Left renal pelvis (tissue), 4 donors: ENCODE measurements at regions not wholly inside any gene's neighbourhood (a gene's known extent, or its start where the extent isn't known, plus 50 kb on each side); places are given as distances from the start of the nearest gene placed in this dataset.
"Not testable (repeated sequence)": the region's sequence is repeated elsewhere in the genome, so short reads cannot be mapped to it uniquely, and the experiment has no call there.

ENCODE experiments used
- DNase-seq, 4 donors: peaks; one replicate each; pipeline ENCODE4 v3.0.0-alpha.2; 2013; ENCODE audit warnings: low read depth in 4 of 4, low spot score in 3 of 4

DNA sequence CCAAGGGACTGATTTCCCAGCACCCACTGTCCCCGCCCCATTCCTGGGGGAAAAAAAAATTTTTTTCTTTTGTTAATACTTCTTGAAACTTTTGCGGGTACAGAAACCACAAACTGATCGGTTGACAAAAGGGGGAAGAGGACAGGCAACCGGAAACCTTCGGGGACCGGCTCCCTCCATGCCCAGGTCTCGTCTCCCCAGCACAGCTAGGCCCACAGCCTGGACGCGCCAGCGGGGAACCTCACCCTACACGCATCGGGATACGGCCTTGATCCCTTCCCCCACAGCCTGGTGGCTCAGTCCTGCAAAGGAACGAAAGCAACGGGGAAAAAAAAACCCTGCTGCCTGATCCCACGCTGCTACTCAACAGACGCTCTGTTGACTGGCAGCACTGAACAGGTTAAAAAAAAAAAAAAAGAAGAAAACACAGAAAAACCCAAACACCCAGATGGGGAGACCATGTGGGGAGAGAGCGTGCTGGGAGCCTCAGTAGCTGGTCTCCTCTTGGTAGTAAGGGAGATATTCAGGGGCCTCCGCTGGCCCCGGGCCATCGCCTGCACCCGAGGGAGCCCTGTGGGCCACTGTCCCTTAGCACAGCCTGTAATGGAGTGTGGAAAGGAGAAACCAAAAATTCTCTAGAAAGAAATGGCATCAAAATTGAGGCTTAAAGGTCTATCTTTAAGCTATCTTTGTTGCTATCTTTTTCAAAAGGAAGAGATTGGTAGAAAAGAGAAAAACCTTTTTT, 185.7 kb downstream of the POTEC start:
- DNase-seq = not testable (repeated sequence)

DNA sequence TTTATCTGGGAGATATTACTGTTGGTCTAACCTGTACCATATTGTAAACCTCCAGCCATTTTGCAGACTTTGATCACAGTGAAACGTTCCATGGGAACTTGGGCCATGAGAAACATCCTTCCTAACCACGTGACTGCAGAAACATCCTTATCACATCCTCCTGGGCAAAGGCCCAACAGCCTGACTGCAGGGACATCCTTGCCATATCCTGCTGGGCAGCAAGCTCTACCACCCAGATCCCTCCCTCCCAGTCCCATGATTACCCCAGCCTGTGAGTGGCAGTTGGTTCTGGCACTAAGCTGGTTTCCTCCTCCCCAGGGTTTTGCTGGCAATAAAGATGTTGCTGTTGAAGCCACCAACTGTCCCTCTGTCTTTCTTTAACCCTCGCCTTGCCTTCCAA, 201.2 kb downstream of the POTEC start:
- not testable (repeated sequence) for DNase-seq

DNA sequence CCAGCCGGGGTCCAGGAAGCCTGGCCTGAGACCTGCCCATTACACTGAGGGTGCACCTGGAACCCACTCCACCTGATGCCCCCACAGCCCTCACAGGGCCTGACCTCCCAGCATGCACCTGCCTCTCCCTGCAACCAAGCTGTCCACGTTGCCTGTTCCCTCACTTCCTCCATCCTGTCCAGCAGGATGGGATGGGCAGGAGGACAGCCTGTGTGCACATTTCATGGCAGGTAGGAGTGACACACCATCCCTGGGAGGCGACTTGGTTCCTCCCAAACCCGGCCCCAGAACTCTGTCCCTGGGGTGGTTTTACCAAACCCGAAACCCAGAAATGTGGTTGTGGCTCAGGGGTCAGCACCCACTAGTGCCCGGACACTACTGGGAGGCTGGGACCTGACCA, 203.8 kb upstream of the ZNF519 start:
- not testable (repeated sequence) for DNase-seq

DNA sequence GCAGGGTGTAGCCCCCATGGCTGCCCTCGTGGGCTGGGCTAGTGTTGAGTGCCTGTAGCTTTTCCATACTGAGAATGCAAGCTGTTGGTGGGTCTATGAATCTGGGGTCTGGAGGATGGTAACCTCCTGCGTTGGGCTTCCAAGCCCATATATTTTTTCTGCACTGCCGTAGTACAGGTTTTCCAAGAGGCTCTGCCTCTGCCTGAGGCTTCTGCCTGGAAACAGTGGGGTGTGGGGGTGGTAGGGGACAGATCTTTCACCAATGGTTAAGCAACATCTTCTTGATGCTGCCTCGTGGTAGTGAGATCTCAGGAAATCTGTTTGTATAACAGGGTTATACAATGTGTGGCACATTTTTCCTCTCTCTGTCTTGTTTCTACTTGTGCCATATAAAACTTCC, 189.0 kb upstream of the ZNF519 start:
- DNase-seq = not testable (repeated sequence)

DNA sequence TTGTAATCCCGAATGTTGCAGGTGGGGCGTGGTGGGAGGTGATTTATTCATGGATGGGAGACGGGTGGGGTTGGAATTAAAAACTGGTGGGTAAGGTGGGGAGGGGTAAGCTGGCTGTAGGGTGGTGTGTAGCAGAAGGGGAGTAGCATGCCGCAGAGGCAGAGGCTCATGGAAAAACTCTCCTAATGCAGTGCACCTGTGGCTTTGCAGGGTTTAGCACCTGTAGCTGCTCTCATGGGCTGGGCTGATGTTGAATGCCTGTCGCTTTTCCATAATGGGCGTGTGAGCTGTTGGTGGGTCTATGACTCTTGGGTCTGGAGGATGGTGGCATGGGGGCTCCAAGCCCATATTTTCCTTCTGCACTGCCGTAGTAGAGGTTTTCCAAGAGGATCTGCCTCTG, 169.0 kb upstream of the ZNF519 start:
- DNase-seq = not testable (repeated sequence)

DNA sequence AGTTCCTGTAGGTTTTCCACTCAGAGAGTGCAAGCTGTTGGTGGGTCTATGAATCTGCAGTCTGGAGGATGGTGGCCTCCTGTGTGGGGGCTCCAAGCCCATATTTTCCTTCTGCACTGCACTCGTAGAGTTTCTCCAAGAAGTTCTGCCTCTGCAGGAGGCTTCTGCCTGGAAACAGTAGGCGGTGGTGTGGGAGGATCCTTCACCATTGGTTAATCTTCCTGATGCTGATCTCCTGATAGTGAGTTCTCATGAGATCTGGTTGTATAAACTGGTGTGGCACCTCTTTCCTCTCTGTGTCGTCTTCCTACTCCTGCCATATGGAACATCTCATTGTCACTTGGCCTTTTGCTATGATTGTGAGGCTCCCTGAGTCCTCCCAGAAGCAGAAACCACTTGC, 162.8 kb upstream of the ZNF519 start:
- DNase-seq = peak in 1 of 4 donors; percentile 3

DNA sequence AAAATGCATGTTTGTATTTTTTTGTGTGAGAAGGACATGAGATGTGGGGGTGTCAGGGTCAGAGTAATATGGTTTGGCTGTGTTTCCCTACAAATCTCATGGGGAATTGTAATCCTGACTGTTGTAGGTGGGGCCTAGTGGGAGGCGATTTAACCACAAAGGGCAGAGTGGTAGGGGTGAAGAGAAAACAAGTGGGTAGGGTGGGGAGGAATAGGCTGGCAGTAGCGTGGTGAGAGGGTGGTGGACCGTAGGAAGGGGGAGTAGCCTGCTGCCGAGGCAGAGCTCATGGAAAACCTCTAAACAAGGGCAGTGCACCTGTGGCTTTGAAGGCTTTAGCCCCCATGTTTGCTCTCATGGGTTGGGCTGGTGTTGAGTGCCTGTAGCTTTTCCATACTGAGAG, 152.8 kb upstream of the ZNF519 start:
- no peak for DNase-seq

DNA sequence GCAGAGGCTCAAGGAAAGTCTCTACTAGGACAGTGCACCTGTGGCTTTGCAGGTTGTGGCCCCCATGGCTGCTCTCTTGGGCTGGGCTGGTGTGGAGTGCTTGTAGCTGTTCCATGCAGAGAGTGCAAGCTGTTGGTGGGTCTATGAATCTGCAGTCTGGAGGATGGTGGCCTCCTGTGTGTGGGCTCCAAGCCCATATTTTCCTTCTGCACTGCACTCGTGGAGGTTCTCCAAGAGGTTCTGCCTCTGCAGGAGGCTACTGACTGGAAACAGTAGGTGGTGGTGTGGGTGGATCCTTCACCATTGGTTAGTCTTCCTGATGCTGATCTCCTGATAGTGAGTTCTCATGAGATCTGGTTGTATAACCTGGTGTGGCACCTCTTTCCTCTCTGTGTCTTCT, 143.2 kb upstream of the ZNF519 start:
- not testable (repeated sequence) for DNase-seq

DNA sequence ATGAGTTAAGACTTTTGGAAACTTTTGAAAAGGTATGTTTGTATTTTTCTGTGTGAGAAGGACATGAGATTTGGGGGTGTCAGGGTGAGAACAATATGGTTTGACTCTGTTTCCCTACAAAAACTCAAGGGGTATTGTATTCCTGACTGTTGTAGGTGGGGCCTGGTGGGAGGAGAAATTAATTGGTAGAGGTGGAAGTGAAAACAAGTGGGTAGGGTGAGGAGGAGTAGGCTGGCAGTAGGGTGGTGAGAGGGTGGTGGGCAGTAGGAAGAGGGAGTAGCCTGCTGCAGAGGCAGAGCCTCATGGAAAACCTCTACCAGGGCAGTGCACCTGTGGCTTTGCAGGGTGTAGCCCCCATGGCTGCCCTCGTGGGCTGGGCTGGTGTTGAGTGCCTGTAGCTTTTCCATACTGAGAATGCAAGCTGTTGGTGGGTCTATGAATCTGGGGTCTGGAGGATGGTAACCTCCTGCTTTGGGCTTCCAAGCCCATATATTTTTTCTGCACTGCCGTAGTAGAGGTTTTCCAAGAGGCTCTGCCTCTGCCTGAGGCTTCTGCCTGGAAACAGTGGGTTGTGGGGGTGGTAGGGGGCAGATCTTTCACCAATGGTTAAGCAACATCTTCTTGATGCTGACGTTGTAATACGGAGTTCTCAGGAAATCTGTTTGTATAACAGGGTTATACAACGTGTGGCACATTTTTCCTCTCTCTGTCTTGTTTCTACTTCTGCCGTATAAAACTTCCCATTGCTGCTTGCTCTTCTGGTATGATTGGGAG, 133.6 kb upstream of the ZNF519 start:
- DNase-seq = not testable (repeated sequence)

DNA sequence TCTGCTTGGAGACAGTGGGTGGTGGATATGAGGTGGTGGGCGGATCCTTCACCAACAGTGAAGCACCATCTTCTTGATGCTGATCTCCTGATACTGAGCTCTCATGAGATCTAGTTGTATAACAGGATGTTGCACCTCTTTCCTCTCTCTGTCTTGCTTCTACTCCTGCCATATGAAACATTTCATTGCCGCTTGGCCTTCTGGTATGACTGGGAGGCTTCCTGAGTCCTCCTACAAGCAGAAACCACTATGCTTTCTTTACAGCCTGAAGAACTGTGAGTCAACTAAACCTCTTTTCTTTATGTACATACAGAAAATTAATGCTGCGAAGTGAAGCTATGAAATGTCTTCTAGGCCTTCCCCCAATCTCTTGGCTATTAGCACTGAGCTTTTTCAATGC, 130.6 kb upstream of the ZNF519 start:
- not testable (repeated sequence) for DNase-seq

DNA sequence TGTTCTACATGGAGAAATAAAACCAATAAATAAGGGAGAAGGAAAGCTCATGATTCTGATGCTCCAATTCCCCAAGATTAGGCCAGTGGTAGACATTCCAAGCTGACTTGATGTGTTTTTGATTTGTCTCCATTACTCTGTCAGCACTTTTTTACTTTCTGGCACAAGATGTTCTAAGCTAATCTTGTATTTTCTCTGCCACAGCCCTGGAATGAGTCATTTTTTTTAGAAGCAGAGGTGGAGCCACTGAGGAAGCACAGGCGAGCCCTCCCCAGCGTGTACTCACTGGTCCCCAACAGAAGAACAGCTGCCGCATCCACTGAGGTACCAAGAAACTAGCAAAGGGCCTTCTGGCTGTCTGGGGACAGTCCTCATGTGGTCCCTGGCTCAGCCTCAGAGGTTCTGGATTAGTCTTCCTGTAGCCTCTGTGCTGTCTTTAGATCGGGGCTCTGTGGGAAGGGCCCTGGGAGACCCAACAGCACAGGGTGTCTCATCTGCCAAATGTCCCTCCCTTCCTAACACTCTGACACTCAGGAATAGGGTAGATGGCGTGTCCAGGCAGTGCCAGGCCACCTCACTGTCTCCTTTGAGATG, 117.9 kb upstream of the ZNF519 start:
- DNase-seq = not testable (repeated sequence)

DNA sequence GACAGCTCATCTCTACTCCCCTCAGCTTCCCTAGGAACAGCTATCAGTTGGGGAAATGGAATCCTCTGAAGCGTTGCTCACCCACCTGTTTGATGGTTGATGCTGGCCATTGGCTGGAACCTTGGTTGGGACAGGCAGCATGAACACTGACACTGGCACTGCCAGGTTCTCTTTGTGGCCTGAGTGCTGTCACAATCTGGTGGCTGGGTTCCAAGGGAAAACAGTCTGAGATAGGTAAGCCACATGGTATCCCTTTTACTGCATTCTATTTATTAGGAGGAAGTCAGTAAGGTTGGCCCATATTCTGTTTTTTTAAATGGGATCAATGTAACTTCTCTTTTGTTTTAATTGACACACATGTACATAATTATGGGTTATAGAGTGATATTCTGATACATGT, 107.0 kb upstream of the ZNF519 start:
- DNase-seq = not testable (repeated sequence)

DNA sequence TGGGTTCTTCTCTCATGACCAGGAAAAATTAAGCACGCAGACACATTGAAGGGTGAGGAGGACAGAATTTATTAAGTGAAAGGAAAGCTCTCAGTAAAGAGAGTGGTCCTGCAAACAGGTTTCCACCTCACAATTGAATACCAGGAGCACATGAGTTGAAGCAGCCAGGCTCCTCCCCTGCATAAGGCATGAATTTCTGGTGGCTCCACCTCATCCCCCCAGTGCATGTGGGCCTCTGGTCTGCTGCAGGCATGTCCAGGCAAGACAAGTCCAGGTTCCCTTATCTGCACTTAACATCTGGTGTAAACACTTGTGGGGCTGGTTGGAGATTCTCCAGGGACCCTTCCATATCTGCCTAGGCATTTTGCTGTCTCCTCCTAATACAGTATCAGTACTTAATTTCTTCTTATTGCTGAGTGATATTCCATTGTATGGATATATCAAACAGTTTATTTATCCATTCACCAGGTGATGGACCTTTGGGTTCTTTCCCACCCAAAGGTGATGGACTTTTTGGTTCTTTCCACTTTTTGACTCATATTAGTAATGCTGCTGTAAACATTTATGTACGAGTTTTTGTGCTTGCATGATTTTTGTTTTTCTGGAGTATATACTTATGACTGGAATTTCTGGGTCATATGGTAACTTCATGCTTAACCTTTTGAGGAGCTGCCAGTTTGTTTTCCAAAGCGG, 104.3 kb upstream of the ZNF519 start:
- DNase-seq = not testable (repeated sequence)

DNA sequence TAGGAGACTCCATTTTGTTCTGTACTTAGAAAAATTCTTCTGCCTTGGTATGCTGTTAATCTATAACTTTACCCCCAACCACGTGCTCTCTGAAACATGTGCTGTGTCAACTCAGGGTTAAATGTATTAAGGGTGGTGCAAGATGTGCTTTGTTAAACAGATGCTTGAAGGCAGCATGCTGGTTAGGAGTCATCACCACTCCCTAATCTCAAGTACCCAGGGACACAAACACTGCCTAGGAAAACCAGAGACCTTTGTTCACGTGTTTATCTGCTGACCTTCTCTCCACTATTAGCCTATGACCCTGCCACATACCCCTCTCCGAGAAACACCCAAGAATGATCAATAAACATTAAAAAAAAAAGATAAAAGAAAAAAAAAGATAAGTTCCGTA, 93.0 kb upstream of the ZNF519 start:
- DNase-seq = not testable (repeated sequence)

DNA sequence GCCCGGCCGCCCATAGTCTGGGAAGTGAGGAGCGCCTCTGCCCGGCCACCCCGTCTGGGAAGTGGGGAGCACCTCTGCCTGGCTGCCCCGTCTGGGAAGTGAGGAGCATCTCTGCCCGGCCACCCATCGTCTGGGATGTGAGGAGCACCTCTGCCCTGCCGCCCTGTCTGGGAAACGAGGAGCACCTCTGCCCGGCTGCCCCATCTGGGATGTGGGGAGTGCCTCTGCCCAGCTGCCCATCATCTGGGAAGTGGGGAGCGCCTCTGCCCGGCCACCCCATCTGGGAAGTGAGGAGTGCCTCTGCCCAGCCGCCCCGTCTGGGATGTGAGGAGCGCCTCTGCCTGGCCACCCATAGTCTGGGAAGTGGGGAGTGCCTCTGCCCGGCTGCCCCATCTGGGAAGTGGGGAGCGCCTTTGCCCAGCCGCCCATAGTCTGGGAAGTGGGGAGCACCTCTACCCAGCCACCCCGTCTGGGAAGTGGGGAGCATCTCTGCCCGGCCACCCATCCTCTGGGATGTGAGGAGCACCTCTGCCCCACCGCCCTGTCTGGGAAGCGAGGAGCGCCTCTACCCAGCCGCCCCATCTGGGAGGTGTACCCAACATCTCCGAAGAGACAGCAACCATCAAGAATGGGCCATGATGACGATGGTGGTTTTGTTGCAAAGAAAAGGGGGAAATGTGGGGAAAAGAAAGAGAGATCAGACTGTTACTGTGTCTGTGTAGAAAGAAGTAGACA, 92.5 kb upstream of the ZNF519 start:
- DNase-seq = not testable (repeated sequence)

DNA sequence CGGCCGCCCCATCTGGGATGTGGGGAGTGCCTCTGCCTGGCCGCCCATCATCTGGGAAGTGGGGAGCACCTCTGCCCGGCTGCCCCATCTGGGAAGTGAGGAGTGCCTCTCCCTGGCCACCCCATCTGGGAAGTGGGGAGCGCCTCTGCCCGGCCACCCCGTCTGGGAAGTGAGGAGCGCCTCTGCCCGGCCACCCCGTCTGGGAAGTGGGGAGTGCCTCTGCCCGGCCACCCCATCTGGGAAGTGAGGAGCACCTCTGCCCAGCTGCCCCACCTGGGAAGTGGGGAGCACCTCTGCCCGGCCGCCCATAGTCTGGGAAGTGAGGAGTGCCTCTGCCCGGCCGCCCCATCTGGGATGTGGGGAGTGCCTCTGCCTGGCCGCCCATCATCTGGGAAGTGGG, 91.7 kb upstream of the ZNF519 start:
- DNase-seq = not testable (repeated sequence)

DNA sequence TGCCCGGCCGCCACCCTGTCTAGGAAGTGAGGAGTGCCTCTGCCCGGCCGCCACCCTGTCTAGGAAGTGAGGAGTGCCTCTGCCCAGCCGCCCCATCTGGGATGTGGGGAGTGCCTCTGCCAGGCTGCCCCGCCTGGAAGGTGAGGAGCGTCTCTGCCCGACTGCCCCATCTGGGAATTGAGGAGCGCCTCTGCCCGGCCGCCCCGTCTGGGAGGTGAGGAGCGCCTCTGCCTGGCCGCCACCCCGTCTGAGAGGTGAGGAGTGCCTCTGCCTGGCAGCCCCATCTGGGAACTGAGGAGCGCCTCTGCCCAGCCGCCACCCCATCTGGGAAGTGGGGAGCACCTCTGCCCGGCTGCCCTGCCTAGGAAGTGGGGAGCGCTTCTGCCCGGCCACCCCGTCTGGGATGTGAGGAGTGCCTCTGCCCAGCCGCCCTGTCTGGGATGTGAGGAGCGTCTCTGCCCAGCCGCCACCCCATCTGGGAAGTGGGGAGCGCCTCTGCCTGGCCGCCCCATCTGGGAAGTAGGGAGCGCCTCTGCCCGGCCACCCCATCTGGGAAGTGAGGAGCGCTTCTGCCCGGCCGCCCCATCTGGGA, 91.1 kb upstream of the ZNF519 start:
- DNase-seq = not testable (repeated sequence)

DNA sequence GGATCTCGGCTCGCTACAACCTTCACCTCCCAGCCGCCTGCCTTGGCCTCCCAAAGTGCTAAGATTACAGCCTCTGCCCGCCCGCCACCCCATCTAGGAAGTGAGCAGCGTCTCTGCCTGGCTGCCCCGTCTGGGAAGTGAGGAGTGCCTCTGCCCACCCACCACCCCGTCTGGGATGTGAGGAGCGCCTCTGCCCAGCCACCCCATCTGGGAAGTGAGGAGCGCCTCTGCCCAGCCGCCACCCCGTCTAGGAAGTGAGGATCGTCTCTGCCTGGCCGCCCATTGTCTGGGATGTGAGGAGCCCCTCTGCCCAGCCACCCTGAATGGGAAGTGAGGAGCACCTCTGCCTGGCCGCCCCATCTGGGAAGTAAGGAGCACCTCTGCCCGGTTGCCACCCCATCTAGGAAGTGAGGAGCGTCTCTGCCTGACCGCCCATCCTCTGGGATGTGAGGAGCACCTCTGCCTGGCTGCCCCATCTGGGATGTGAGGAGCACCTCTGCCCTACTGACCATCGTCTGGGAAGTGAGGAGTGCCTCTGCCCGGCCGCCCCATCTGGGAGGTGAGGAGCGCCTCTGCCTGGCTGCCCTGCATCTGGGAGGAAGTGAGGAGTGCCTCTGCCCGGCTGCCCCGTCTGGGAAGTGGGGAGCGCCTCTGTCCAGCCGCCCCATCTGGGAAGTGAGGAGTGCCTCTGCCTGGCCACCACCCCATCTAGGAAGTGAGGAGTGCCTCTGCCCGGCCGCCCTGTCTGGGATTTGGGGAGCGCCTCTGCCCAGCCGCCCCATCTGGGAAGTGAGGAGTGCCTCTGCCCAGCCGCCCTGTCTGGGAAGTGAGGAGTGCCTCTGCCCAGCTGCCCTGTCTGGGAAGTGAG, 90.4 kb upstream of the ZNF519 start:
- not testable (repeated sequence) for DNase-seq

DNA sequence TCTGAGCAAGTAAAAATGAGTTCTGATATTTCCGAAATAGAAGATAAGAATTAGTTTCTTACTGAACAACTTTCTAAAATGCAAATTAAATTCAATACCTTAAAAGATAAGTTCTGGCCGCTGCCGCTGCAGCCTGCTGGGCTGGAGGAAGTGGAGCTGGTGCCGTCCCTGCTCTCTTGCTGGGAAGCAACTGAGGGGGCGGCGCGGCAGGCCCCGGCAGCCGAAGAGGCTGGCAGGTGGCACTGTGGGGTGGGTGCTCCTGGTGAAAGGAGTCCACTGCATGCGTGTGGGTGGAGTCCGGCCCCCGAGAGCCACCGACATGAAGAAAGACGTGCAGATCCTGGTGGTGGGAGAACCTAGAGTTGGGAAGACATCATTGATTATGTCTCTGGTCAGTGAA, 89.5 kb upstream of the ZNF519 start:
- no peak for DNase-seq
